T-cell (primary cell): ENCODE measurements at regions not wholly inside any gene's neighbourhood (a gene's known extent, or its start where the extent isn't known, plus 50 kb on each side); places are given as distances from the start of the nearest gene placed in this dataset.
"Not testable (repeated sequence)": the region's sequence is repeated elsewhere in the genome, so short reads cannot be mapped to it uniquely, and the experiment has no call there.

Experiments
- ATAC-seq, 4 experiments: fragments of 200-7000 bp in 3 of 4; fragments of 150-1000 bp in 1 of 4; cut with Tn5 transposase; replicated peaks in 1 of 4; 1 replicate in 3 of 4; 2 replicates in 1 of 4; pipeline ENCODE4 v1.10.0; 2021; ENCODE audit warnings: moderate library complexity in 3 of 4, mild to moderate bottlenecking in 2 of 4, moderate number of reproducible peaks in 1 of 4
- CTCF ChIA-PET, 2 donors: fragments of 300-600 bp; sonication (Branson Sonifier 250); formaldehyde crosslinking; loops; one replicate each; lab custom pipeline; 2022; ENCODE audit warnings: antibody characterized with exemption in 2 of 2; lab: Charles Lee
- POLR2A ChIA-PET, 2 donors: fragments of 300-600 bp; sonication (Branson Sonifier 250); formaldehyde crosslinking; loops; one replicate each; lab custom pipeline; 2022; ENCODE audit warnings: antibody characterized with exemption in 2 of 2; lab: Charles Lee
- DNase-seq, 35 experiments: peaks; one replicate each; pipeline versions ENCODE4 v3.0.0 to v3.0.0-alpha.2; 2013 to 2023
- H3K27ac ChIP-seq: one replicate; pipeline ENCODE4 v1.5.1; 2013; ENCODE audit warnings: low read length
- H3K27me3 ChIP-seq, 2 experiments: replicated peaks in 1 of 2; 1 replicate in 1 of 2; 2 replicates in 1 of 2; pipeline versions ENCODE4 v1.6.1 to v1.7.0; 2013; ENCODE audit warnings: low read length in 1 of 2, mixed read lengths in 1 of 2; ENCODE audit not compliant: control insufficient read depth in 2 of 2, insufficient read depth in 2 of 2; ENCODE audit errors: extremely low read depth in 1 of 2
- H3K36me3 ChIP-seq, 2 donors: 1 replicate in 1 of 2; 2 replicates in 1 of 2; pipeline versions ENCODE4 v1.6.1 to v1.7.0; 2013; ENCODE audit warnings: low read length in 1 of 2; ENCODE audit not compliant: control insufficient read depth in 2 of 2, insufficient read depth in 1 of 2; ENCODE audit errors: extremely low read depth in 1 of 2
- H3K4me1 ChIP-seq, 2 experiments: 1 replicate in 1 of 2; 2 replicates in 1 of 2; pipeline versions ENCODE4 v1.6.1 to v1.7.0; 2013; ENCODE audit warnings: low read length in 2 of 2, mixed read lengths in 1 of 2; ENCODE audit not compliant: insufficient read depth in 2 of 2, control insufficient read depth in 1 of 2; ENCODE audit errors: extremely low read depth in 1 of 2
- H3K4me3 ChIP-seq, 2 donors: 1 replicate in 1 of 2; 2 replicates in 1 of 2; pipeline versions ENCODE4 v1.5.1 to v1.7.0; 2013; ENCODE audit warnings: mild to moderate bottlenecking in 2 of 2, low read length in 1 of 2, moderate library complexity in 1 of 2; ENCODE audit not compliant: control insufficient read depth in 1 of 2; ENCODE audit errors: extremely low read depth in 1 of 2
- H3K9me3 ChIP-seq: 2 replicates; pipeline ENCODE4 v1.7.0; 2013
- H3K27ac Mint-ChIP-seq, 2 donors: one replicate each; pipeline ENCODE4 v1.8.0; 2020 to 2021; ENCODE audit warnings: mild to moderate bottlenecking in 2 of 2, mixed read lengths in 2 of 2
- H3K27me3 Mint-ChIP-seq, 2 donors: one replicate each; pipeline ENCODE4 v1.8.0; 2021 to 2022; ENCODE audit warnings: mixed read lengths in 2 of 2
- H3K36me3 Mint-ChIP-seq: one replicate; pipeline ENCODE4 v1.8.0; 2021; ENCODE audit warnings: mixed read lengths
- H3K4me1 Mint-ChIP-seq, 3 donors: one replicate each; pipeline ENCODE4 v1.8.0; 2020 to 2022; ENCODE audit warnings: mixed read lengths in 3 of 3, mild to moderate bottlenecking in 1 of 3
- H3K4me3 Mint-ChIP-seq, 3 donors: one replicate each; pipeline ENCODE4 v1.8.0; 2020 to 2022; ENCODE audit warnings: mild to moderate bottlenecking in 3 of 3, mixed read lengths in 3 of 3, moderate library complexity in 3 of 3
- H3K9me3 Mint-ChIP-seq, 3 donors: one replicate each; pipeline ENCODE4 v1.8.0; 2020 to 2022; ENCODE audit warnings: mixed read lengths in 3 of 3
- WGBS: methylation state at CpG from one replicate; pipeline ENCODE4 v1.1.5; 2013; ENCODE audit warnings: missing lambda C conversion rate; ENCODE audit not compliant: insufficient coverage; 5-methylcytosine and 5-hydroxymethylcytosine counted together

GRCh38 chr2:87538268-87538667 is 209.6 kb upstream of the PLGLB2 start:
- H3K36me3 ChIP-seq, H3K27ac Mint-ChIP-seq, DNase-seq, H3K27me3 ChIP-seq, H3K9me3 ChIP-seq, H3K4me3 Mint-ChIP-seq, H3K4me3 ChIP-seq, H3K27me3 Mint-ChIP-seq, CTCF ChIA-PET, H3K9me3 Mint-ChIP-seq, H3K27ac ChIP-seq, POLR2A ChIA-PET, H3K36me3 Mint-ChIP-seq: not testable (repeated sequence)
- H3K4me1 ChIP-seq, result peaks cover 2 to 18% of the 10 kb centered on the region in 2 experiments
- no CpG with 5 or more reads among the region's 12 CpGs for WGBS
- peaks cover 0 to 24% (median 2%) of the 10 kb centered on the region in 3 donors for H3K4me1 Mint-ChIP-seq
- peak; percentile 74 to 80 (median 78) for ATAC-seq

GRCh38 chr2:87539151-87539943 is 208.5 kb upstream of the PLGLB2 start:
- H3K9me3 ChIP-seq, H3K27ac ChIP-seq, CTCF ChIA-PET, H3K27me3 Mint-ChIP-seq, H3K9me3 Mint-ChIP-seq, H3K36me3 Mint-ChIP-seq, DNase-seq, H3K4me3 Mint-ChIP-seq, H3K36me3 ChIP-seq, POLR2A ChIA-PET, H3K27me3 ChIP-seq, ATAC-seq, H3K4me3 ChIP-seq: not testable (repeated sequence)
- Mint-ChIP-seq H3K27ac (peak overlapping the region in 1 of 2 donors; percentile 52), H3K4me1 (peaks cover 0 to 20% (median 2%) of the 10 kb centered on the region in 3 donors)
- H3K4me1 ChIP-seq, result peaks cover 2 to 18% of the 10 kb centered on the region in 2 experiments
- no CpG with 5 or more reads among the region's 15 CpGs for WGBS

- H3K27me3 Mint-ChIP-seq, CTCF ChIA-PET, H3K27ac ChIP-seq, H3K9me3 Mint-ChIP-seq, H3K36me3 ChIP-seq, H3K36me3 Mint-ChIP-seq, H3K27me3 ChIP-seq, DNase-seq, ATAC-seq, H3K4me3 ChIP-seq, POLR2A ChIA-PET, H3K9me3 ChIP-seq, H3K4me3 Mint-ChIP-seq, H3K27ac Mint-ChIP-seq: not testable (repeated sequence)
- H3K4me1 Mint-ChIP-seq, result peaks cover 0 to 20% (median 2%) of the 10 kb centered on the region in 3 donors
- peaks cover 2 to 18% of the 10 kb centered on the region in 2 experiments for H3K4me1 ChIP-seq
- WGBS, result no CpG with 5 or more reads among the region's 3 CpGs
Observed at GRCh38 chr2:87540242-87540641, 207.6 kb upstream of the PLGLB2 start.

- H3K9me3 ChIP-seq, H3K9me3 Mint-ChIP-seq, POLR2A ChIA-PET, H3K27me3 ChIP-seq, H3K27ac ChIP-seq, H3K4me3 ChIP-seq, CTCF ChIA-PET, DNase-seq, H3K36me3 ChIP-seq, H3K36me3 Mint-ChIP-seq, H3K27me3 Mint-ChIP-seq: not testable (repeated sequence)
- peak overlapping the region in 1 of 3 donors; percentile 31 for H3K4me3 Mint-ChIP-seq
- H3K4me1 ChIP-seq, result peaks cover 2 to 14% of the 10 kb centered on the region in 2 experiments
- no CpG with 5 or more reads among the region's 8 CpGs for WGBS
- ATAC-seq, result peak in 2 of 4 experiments; percentile 38 to 46
- H3K27ac Mint-ChIP-seq, result peak overlapping the region; percentile 44 to 94
- H3K4me1 Mint-ChIP-seq, result peaks cover 0 to 14% (median 0%) of the 10 kb centered on the region in 3 donors
Observed at GRCh38 chr2:87542599-87543174, 205.2 kb upstream of the PLGLB2 start.

- ATAC-seq, POLR2A ChIA-PET: not testable (repeated sequence)
Observed at GRCh38 chr2:87543797-87544196, 204.1 kb upstream of the PLGLB2 start.

GRCh38 chr2:87547106-87547505 is 200.8 kb upstream of the PLGLB2 start:
- H3K36me3 ChIP-seq, H3K27ac Mint-ChIP-seq, DNase-seq, H3K27ac ChIP-seq, POLR2A ChIA-PET, H3K4me1 ChIP-seq, H3K4me3 ChIP-seq, H3K36me3 Mint-ChIP-seq, H3K4me3 Mint-ChIP-seq, CTCF ChIA-PET, ATAC-seq, H3K27me3 ChIP-seq, H3K27me3 Mint-ChIP-seq, H3K9me3 Mint-ChIP-seq, H3K9me3 ChIP-seq: not testable (repeated sequence)
- H3K4me1 Mint-ChIP-seq, result peaks cover 0 to 20% (median 6%) of the 10 kb centered on the region in 3 donors
- WGBS, result no CpG with 5 or more reads among the region's 2 CpGs

More at GRCh38 chr2:87543797-87544196, 204.1 kb upstream of the PLGLB2 start:
- H3K9me3 ChIP-seq, H3K27me3 Mint-ChIP-seq, H3K36me3 Mint-ChIP-seq, H3K4me3 ChIP-seq, CTCF ChIA-PET, H3K27ac ChIP-seq, DNase-seq, H3K27me3 ChIP-seq, H3K4me3 Mint-ChIP-seq, H3K36me3 ChIP-seq, H3K27ac Mint-ChIP-seq, H3K9me3 Mint-ChIP-seq: not testable (repeated sequence)
- no CpG with 5 or more reads among the region's 1 CpG for WGBS
- H3K4me1 Mint-ChIP-seq, result peaks cover 0 to 17% (median 5%) of the 10 kb centered on the region in 3 donors
- H3K4me1 ChIP-seq, result peaks cover under 1 to 10% of the 10 kb centered on the region in 2 experiments
